ENCODE measurements at regions not wholly inside any gene's neighbourhood (a gene's known extent, or its start where the extent isn't known, plus 50 kb on each side); places are given as distances from the start of the nearest gene placed in this dataset.

DNA sequence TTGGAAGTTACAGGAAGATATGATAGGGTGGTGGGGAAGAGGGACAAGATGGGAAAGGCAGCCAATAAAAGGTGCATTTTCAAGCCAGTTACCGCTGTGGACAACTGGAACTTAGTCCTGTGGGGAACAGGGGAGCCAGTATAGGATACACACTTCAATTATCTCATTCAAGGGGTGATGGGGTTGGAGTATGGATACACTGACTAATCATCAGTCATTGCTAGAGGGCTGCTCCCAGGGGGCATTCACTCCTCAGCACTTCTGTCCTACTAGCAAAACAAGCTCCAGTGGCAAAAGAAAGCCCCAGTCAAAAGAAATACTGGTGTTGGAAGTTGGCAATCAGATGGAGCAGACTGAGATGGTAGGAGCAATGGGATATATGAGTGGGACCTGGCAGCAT is 183.4 kb upstream of the GADL1 start:
- TF ChIP-seq, protein P1, sequence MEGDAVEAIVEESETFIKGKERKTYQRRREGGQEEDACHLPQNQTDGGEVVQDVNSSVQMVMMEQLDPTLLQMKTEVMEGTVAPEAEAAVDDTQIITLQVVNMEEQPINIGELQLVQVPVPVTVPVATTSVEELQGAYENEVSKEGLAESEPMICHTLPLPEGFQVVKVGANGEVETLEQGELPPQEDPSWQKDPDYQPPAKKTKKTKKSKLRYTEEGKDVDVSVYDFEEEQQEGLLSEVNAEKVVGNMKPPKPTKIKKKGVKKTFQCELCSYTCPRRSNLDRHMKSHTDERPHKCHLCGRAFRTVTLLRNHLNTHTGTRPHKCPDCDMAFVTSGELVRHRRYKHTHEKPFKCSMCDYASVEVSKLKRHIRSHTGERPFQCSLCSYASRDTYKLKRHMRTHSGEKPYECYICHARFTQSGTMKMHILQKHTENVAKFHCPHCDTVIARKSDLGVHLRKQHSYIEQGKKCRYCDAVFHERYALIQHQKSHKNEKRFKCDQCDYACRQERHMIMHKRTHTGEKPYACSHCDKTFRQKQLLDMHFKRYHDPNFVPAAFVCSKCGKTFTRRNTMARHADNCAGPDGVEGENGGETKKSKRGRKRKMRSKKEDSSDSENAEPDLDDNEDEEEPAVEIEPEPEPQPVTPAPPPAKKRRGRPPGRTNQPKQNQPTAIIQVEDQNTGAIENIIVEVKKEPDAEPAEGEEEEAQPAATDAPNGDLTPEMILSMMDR (IDR thresholded peaks at IDR 0.05): no peak
- TF ChIP-seq ZFX (IDR thresholded peaks at IDR 0.05; ENCODE audit: borderline replicate concordance): no peak
